H9 (cell line): ENCODE measurements at regions not wholly inside any gene's neighbourhood (a gene's known extent, or its start where the extent isn't known, plus 50 kb on each side); places are given as distances from the start of the nearest gene placed in this dataset.

Source experiments
- DNase-seq: peaks from one replicate; pipeline ENCODE4 v3.0.0-alpha.2; 2017
- H2AFZ ChIP-seq: one replicate; pipeline ENCODE4 v1.6.1; 2013; ENCODE audit warnings: mild to moderate bottlenecking, low read length, control low read depth, moderate library complexity
- H2AK5ac ChIP-seq: 2 replicates; pipeline ENCODE4 v1.6.1; 2013; ENCODE audit warnings: low read length, control low read depth, mixed read lengths; ENCODE audit not compliant: insufficient read length
- H2BK120ac ChIP-seq: one replicate; pipeline ENCODE4 v1.6.1; 2013; ENCODE audit warnings: low read depth, mild to moderate bottlenecking, low read length, control low read depth, inconsistent platforms; ENCODE audit not compliant: poor library complexity, severe bottlenecking
- H2BK12ac ChIP-seq: 2 replicates; pipeline ENCODE4 v1.6.1; 2013; ENCODE audit warnings: low read length, control low read depth, mixed read lengths, low read depth; ENCODE audit not compliant: insufficient read length
- H2BK15ac ChIP-seq: 2 replicates; pipeline ENCODE4 v1.6.1; 2013; ENCODE audit warnings: low read depth, low read length, control low read depth
- H2BK20ac ChIP-seq: one replicate; pipeline ENCODE4 v1.6.1; 2013; ENCODE audit warnings: low read depth, mild to moderate bottlenecking, low read length, control low read depth, inconsistent platforms; ENCODE audit not compliant: poor library complexity, severe bottlenecking
- H2BK5ac ChIP-seq: 2 replicates; pipeline ENCODE4 v1.6.1; 2013; ENCODE audit warnings: low read length, control low read depth, mixed read lengths; ENCODE audit not compliant: insufficient read length
- H3K14ac ChIP-seq: 2 replicates; pipeline ENCODE4 v1.6.1; 2013; ENCODE audit warnings: low read length, control low read depth; ENCODE audit not compliant: insufficient read depth
- H3K18ac ChIP-seq: 2 replicates; pipeline ENCODE4 v1.6.1; 2013; ENCODE audit warnings: low read depth, mild to moderate bottlenecking, mixed read lengths, low read length, control low read depth; ENCODE audit not compliant: insufficient read length
- H3K23ac ChIP-seq: 2 replicates; pipeline ENCODE4 v1.6.1; 2013; ENCODE audit warnings: low read length, control low read depth, mixed read lengths, low read depth; ENCODE audit not compliant: insufficient read length
- H3K23me2 ChIP-seq: 2 replicates; pipeline ENCODE4 v1.6.1; 2013; ENCODE audit warnings: low read depth, mild to moderate bottlenecking, mixed read lengths, low read length, control low read depth; ENCODE audit not compliant: insufficient read length, poor library complexity, severe bottlenecking
- H3K27ac ChIP-seq: 2 replicates; pipeline ENCODE4 v1.5.1; 2013; ENCODE audit warnings: low read length, control low read depth, mixed read lengths, low read depth; ENCODE audit not compliant: insufficient read length
- H3K27me3 ChIP-seq: 2 replicates; pipeline ENCODE4 v1.6.1; 2013; ENCODE audit warnings: low read length, control low read depth, inconsistent platforms; ENCODE audit not compliant: insufficient read depth
- H3K4ac ChIP-seq: 2 replicates; pipeline ENCODE4 v1.6.1; 2013; ENCODE audit warnings: low read depth, mild to moderate bottlenecking, control low read depth, inconsistent platforms, low read length, moderate library complexity
- H3K4me1 ChIP-seq: 2 replicates; pipeline ENCODE4 v1.6.1; 2013; ENCODE audit warnings: low read length, control low read depth, inconsistent platforms; ENCODE audit not compliant: insufficient read depth
- H3K4me2 ChIP-seq: 2 replicates; pipeline ENCODE4 v1.6.1; 2013; ENCODE audit warnings: low read length, control low read depth, mixed read lengths; ENCODE audit not compliant: insufficient read length, insufficient read depth
- H3K56ac ChIP-seq: 2 replicates; pipeline ENCODE4 v1.6.1; 2013; ENCODE audit warnings: low read depth, mild to moderate bottlenecking, mixed read lengths, low read length, control low read depth; ENCODE audit not compliant: insufficient read length
- H3K79me1 ChIP-seq: 2 replicates; pipeline ENCODE4 v1.6.1; 2013; ENCODE audit warnings: low read depth, mild to moderate bottlenecking, moderate library complexity, low read length, control low read depth, inconsistent platforms; ENCODE audit not compliant: insufficient read depth, poor library complexity, severe bottlenecking
- H3K79me2 ChIP-seq: 2 replicates; pipeline ENCODE4 v1.6.1; 2013; ENCODE audit warnings: low read length, control low read depth, inconsistent platforms; ENCODE audit not compliant: insufficient read depth
- H3K9ac ChIP-seq: 2 replicates; pipeline ENCODE4 v1.6.1; 2013; ENCODE audit warnings: low read length, control low read depth, mixed read lengths; ENCODE audit not compliant: insufficient read length; ENCODE audit errors: extremely low read depth
- H3K9me3 ChIP-seq: one replicate; pipeline ENCODE4 v1.6.1; 2013; ENCODE audit warnings: low read depth, low read length, inconsistent platforms; ENCODE audit not compliant: control insufficient read depth
- H3T11ph ChIP-seq: one replicate; pipeline ENCODE4 v1.6.1; 2013; ENCODE audit warnings: mild to moderate bottlenecking, low read length, control low read depth, inconsistent platforms
- H4K20me1 ChIP-seq: one replicate; pipeline ENCODE4 v1.6.1; 2013; ENCODE audit not compliant: control insufficient read depth, insufficient read length, insufficient read depth
- H4K5ac ChIP-seq: 2 replicates; pipeline ENCODE4 v1.6.1; 2013; ENCODE audit warnings: low read depth, mild to moderate bottlenecking, mixed read lengths, low read length, control low read depth; ENCODE audit not compliant: insufficient read length
- H4K8ac ChIP-seq: replicated peaks from 2 replicates; pipeline ENCODE4 v1.6.1; 2013; ENCODE audit warnings: low read length, control low read depth, mixed read lengths, low read depth; ENCODE audit not compliant: insufficient read length
- H4K91ac ChIP-seq: 2 replicates; pipeline ENCODE4 v1.6.1; 2013; ENCODE audit warnings: low read depth, mild to moderate bottlenecking, moderate library complexity, mixed read lengths, low read length, control low read depth; ENCODE audit not compliant: insufficient read length
- H3K27ac Mint-ChIP-seq, 3 experiments: 2 replicates in 2 of 3; 3 replicates in 1 of 3; pipeline ENCODE4 v1.8.0; 2020 to 2021; ENCODE audit warnings: mixed read lengths in 3 of 3, mild to moderate bottlenecking in 1 of 3, moderate library complexity in 1 of 3
- H3K27me3 Mint-ChIP-seq: 2 replicates; pipeline ENCODE4 v1.8.0; 2021; ENCODE audit warnings: low read depth, mild to moderate bottlenecking, moderate library complexity, mixed read lengths
- H3K36me3 Mint-ChIP-seq, 3 experiments: 2 replicates in 2 of 3; 3 replicates in 1 of 3; pipeline ENCODE4 v1.8.0; 2020 to 2021; ENCODE audit warnings: low read depth in 3 of 3, mixed read lengths in 3 of 3; ENCODE audit not compliant: insufficient read depth in 1 of 3
- H3K4me1 Mint-ChIP-seq, 2 experiments: 2 replicates each; pipeline ENCODE4 v1.8.0; 2020; ENCODE audit warnings: mixed read lengths in 2 of 2
- H3K4me3 Mint-ChIP-seq, 2 experiments: 2 replicates in 1 of 2; 3 replicates in 1 of 2; pipeline ENCODE4 v1.8.0; 2020 to 2021; ENCODE audit warnings: mild to moderate bottlenecking in 2 of 2, mixed read lengths in 2 of 2, moderate library complexity in 1 of 2
- H3K9me3 Mint-ChIP-seq, 2 experiments: 2 replicates in 1 of 2; 3 replicates in 1 of 2; pipeline ENCODE4 v1.8.0; 2020; ENCODE audit warnings: mild to moderate bottlenecking in 2 of 2, mixed read lengths in 2 of 2, moderate library complexity in 1 of 2
- WGBS: extraction: QIAGEN DNeasy Blood & Tissue Kit; methylation state at CpG from one replicate; pipeline ENCODE4 v1.1.7; 2013; ENCODE audit warnings: missing lambda C conversion rate, low lambda C conversion rate, mixed read lengths; ENCODE audit not compliant: insufficient read length; ENCODE audit errors: extremely low coverage; 5-methylcytosine and 5-hydroxymethylcytosine counted together
- TF ChIP-seq, protein P1 (sequence below): fragments of 200-600 bp; sonication (generic); conservative IDR thresholded peaks from 3 replicates; pipeline ENCODE4 v1.8.0; 2021; ENCODE audit warnings: antibody characterized with exemption, mild to moderate bottlenecking

DNA sequence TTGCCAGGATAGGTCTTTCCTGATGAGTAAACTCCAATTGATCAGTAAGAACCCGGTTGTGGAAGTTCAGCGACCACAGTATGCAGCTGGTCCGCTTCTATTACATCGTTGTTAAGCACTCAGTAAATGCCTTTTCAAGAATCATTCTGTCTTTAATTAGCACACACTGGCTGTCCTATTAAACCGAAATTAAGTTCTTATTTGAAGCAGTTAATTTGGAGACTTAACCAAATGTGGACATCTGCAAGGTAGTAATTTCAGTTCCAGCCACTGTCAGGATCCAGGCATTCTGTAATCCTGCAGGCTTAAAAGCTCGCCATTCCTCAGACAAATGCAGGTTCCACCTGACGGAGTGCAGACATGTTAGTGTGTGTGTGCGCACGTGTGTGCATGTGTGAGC, 254.6 kb downstream of the IRX2 start:
- Histone ChIP-seq H3K9me3 (no peaks in the 10 kb centered on the region), H3K4me2 (no peak overlapping the region)

More for the DNA sequence above, 254.6 kb downstream of the IRX2 start:
- Mint-ChIP-seq H3K4me1 (peaks cover 16% of the 10 kb centered on the region in 2 experiments), H3K4me3 (no peak overlapping the region), H3K9me3 (peaks cover 14 to 15% of the 10 kb centered on the region in 2 experiments), H3K27me3 (no peaks in the 10 kb centered on the region; the same call in 1 of the 2 replicates), H3K27ac (no peak overlapping the region), H3K36me3 (peaks cover 6 to 14% (median 7%) of the 10 kb centered on the region in 3 experiments)
- Histone ChIP-seq H4K5ac (no peak overlapping the region), H3K79me1 (no peaks in the 10 kb centered on the region), H2BK15ac (no peak overlapping the region), H3K56ac (no peak overlapping the region), H2AFZ (no peak overlapping the region), H3K9ac (no peak overlapping the region), H3K23me2 (no peaks in the 10 kb centered on the region), H3T11ph (no peak overlapping the region), H3K18ac (no peak overlapping the region), H2AK5ac (no peak overlapping the region), H4K8ac (no peak overlapping the region), H3K23ac (no peak overlapping the region), H2BK20ac (no peak overlapping the region), H2BK5ac (no peak overlapping the region), H3K27ac (no peak overlapping the region), H4K20me1 (no peaks in the 10 kb centered on the region), H2BK12ac (no peak overlapping the region), H3K79me2 (no peaks in the 10 kb centered on the region), H2BK120ac (no peak overlapping the region), H3K14ac (no peak overlapping the region), H3K27me3 (no peaks in the 10 kb centered on the region), H4K91ac (no peak overlapping the region), H3K4me1 (no peaks in the 10 kb centered on the region), H3K4ac (no peak overlapping the region)
- no peak for DNase-seq
- TF ChIP-seq, protein P1, sequence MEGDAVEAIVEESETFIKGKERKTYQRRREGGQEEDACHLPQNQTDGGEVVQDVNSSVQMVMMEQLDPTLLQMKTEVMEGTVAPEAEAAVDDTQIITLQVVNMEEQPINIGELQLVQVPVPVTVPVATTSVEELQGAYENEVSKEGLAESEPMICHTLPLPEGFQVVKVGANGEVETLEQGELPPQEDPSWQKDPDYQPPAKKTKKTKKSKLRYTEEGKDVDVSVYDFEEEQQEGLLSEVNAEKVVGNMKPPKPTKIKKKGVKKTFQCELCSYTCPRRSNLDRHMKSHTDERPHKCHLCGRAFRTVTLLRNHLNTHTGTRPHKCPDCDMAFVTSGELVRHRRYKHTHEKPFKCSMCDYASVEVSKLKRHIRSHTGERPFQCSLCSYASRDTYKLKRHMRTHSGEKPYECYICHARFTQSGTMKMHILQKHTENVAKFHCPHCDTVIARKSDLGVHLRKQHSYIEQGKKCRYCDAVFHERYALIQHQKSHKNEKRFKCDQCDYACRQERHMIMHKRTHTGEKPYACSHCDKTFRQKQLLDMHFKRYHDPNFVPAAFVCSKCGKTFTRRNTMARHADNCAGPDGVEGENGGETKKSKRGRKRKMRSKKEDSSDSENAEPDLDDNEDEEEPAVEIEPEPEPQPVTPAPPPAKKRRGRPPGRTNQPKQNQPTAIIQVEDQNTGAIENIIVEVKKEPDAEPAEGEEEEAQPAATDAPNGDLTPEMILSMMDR = no peak
- no CpG with 5 or more reads among the region's 9 CpGs for WGBS
